C4-2B (cell line): ENCODE measurements at regions not wholly inside any gene's neighbourhood (a gene's known extent, or its start where the extent isn't known, plus 50 kb on each side); places are given as distances from the start of the nearest gene placed in this dataset.

Source experiments
- CTCF ChIP-seq: fragments of 450-650 bp; conservative IDR thresholded peaks from 2 replicates; pipeline ENCODE4 v1.5.1; 2017; ENCODE audit warnings: mild to moderate bottlenecking
- ZFX ChIP-seq: fragments of 450-650 bp; IDR thresholded peaks from 2 replicates; pipeline ENCODE4 v1.6.1; 2017

GRCh38 chr12:102680304-102680703, 199.9 kb upstream of the IGF1 start:
- TF ChIP-seq CTCF: no peak
- no peak for TF ChIP-seq ZFX
